Breast epithelium (tissue), 4 donors: ENCODE measurements at regions not wholly inside any gene's neighbourhood (a gene's known extent, or its start where the extent isn't known, plus 50 kb on each side); places are given as distances from the start of the nearest gene placed in this dataset.

Source experiments
- DNase-seq, 2 donors: peaks; one replicate each; pipeline ENCODE4 v3.0.0-alpha.2; 2019; ENCODE audit warnings: low spot score in 2 of 2
- H3K27ac ChIP-seq, 2 donors: fragments of 200-600 bp; sonication (generic) in 1 of 2; one replicate each; pipeline ENCODE4 v1.5.1; 2016 to 2019; ENCODE audit warnings: mild to moderate bottlenecking in 1 of 2
- H3K27me3 ChIP-seq, 2 donors: fragments of 200-600 bp; sonication (generic) in 1 of 2; one replicate each; pipeline versions ENCODE4 v1.5.1 to v1.6.0; 2017 to 2019; ENCODE audit warnings: control low read depth in 1 of 2, mild to moderate bottlenecking in 1 of 2
- H3K36me3 ChIP-seq: fragments of 200-600 bp; one replicate; pipeline ENCODE4 v1.5.1; 2019
- H3K4me1 ChIP-seq, 2 donors: fragments of 200-600 bp; sonication (generic); one replicate each; pipeline ENCODE4 v1.5.1; 2016 to 2019; ENCODE audit warnings: control low read depth in 1 of 2
- H3K4me3 ChIP-seq, 3 donors: fragments of 200-600 bp; sonication (generic); 1 replicate in 2 of 3; 2 replicates in 1 of 3; pipeline ENCODE4 v1.5.1; 2016 to 2019; ENCODE audit warnings: mild to moderate bottlenecking in 3 of 3, moderate library complexity in 2 of 3
- H3K9me3 ChIP-seq, 2 donors: fragments of 200-600 bp; sonication (generic) in 1 of 2; one replicate each; pipeline ENCODE4 v1.5.1; 2016 to 2019; ENCODE audit warnings: control low read depth in 1 of 2
- CTCF ChIP-seq, 3 donors: fragments of 450-650 bp; IDR thresholded peaks; one replicate each; pipeline ENCODE4 v1.5.1; 2016 to 2017; ENCODE audit warnings: antibody characterized with exemption in 3 of 3, mild to moderate bottlenecking in 3 of 3, moderate library complexity in 3 of 3
- POLR2A ChIP-seq: fragments of 450-650 bp; IDR thresholded peaks from one replicate; pipeline ENCODE4 v1.6.1; 2016; ENCODE audit warnings: antibody characterized with exemption, mild to moderate bottlenecking, moderate library complexity
- POLR2AphosphoS5 ChIP-seq, 3 donors: sonication (generic); formaldehyde crosslinking; IDR thresholded peaks; one replicate each; pipeline ENCODE4 v1.6.1; 2017; ENCODE audit warnings: antibody characterized with exemption in 3 of 3
- intact Hi-C: fragments of 100-400 bp; cut with DNase I; formaldehyde crosslinking; loops from one replicate; pipeline ENCODE4 v1.15.1; 2023; ENCODE audit warnings: low total_unique reads

DNA sequence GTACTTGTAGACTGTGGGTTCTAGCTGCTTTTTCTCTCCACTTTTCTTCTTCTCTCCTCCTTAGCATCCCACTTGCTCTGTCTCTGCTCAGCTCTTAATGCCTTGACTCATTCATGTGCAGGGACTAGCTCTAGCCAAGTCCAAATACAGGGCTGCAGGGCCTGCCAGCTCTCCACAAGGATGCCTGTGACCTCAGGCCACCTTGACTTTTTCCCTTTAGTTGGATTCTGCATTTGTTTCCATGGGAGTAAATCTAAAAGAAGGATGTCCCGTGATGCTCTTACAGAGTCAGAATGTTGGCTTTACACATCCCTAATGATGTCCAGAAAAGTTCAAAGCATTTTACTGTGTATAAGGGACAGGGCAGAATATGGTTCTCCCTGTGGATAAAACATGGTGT, 101.8 kb upstream of the PREP start:
- H3K36me3 ChIP-seq = no peaks in the 10 kb centered on the region
- no peak for DNase-seq
- no peaks in the 10 kb centered on the region for H3K9me3 ChIP-seq
- TF ChIP-seq CTCF (IDR thresholded peaks at IDR 0.05) (no peak), POLR2A (no peak), POLR2AphosphoS5 (IDR thresholded peaks at IDR 0.05) (no peak)
- no peaks in the 10 kb centered on the region for H3K27me3 ChIP-seq
- no peak overlapping the region for H3K4me3 ChIP-seq
- H3K4me1 ChIP-seq = no peaks in the 10 kb centered on the region
- no peak overlapping the region for H3K27ac ChIP-seq
- intact Hi-C loops = no loop called here

DNA sequence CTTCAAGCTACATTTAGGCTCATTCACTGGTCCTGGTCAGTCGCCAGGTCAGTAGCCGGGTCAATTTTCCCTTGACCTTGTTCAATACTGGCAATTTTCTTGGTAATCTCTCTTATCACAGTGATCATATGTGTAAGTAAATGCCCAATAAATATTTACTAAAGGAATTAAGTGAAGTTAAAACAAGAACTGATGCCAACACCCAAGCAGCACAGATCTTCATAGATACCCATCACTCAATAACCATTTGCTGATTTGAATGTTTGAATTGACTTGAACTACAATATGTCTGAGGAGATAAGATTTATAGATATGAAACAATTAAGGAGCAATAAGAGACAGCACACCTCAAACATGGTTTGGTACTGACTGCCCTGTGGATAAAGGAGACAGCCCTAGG, 100.8 kb upstream of the PREP start:
- TF ChIP-seq CTCF (IDR thresholded peaks at IDR 0.05) (no peak), POLR2A (no peak), POLR2AphosphoS5 (IDR thresholded peaks at IDR 0.05) (no peak)
- intact Hi-C loops = no loop called here
- Histone ChIP-seq H3K27ac (no peak overlapping the region), H3K36me3 (no peaks in the 10 kb centered on the region), H3K9me3 (no peaks in the 10 kb centered on the region), H3K4me1 (no peaks in the 10 kb centered on the region), H3K27me3 (no peaks in the 10 kb centered on the region), H3K4me3 (no peak overlapping the region)
- no peak for DNase-seq

GRCh38 chr6:105501826-105502344, 99.0 kb upstream of the PREP start:
- no peak for DNase-seq
- no peak overlapping the region for H3K27ac ChIP-seq
- intact Hi-C loops = no loop called here
- no peak overlapping the region for H3K4me3 ChIP-seq
- no peaks in the 10 kb centered on the region for H3K4me1 ChIP-seq
- H3K9me3 ChIP-seq = no peaks in the 10 kb centered on the region
- TF ChIP-seq CTCF (IDR thresholded peaks at IDR 0.05) = no peak
- no peak for TF ChIP-seq POLR2AphosphoS5 (IDR thresholded peaks at IDR 0.05)
- TF ChIP-seq POLR2A = no peak
- H3K27me3 ChIP-seq = no peaks in the 10 kb centered on the region
- H3K36me3 ChIP-seq = no peaks in the 10 kb centered on the region

- no peaks in the 10 kb centered on the region for H3K9me3 ChIP-seq
- no peak for TF ChIP-seq POLR2AphosphoS5 (IDR thresholded peaks at IDR 0.05)
- no peak for TF ChIP-seq POLR2A
- TF ChIP-seq CTCF (IDR thresholded peaks at IDR 0.05) = no peak
- no peak overlapping the region for H3K27ac ChIP-seq
- intact Hi-C loops = no loop called here
- DNase-seq = no peak
- H3K4me1 ChIP-seq = no peaks in the 10 kb centered on the region
- H3K27me3 ChIP-seq = no peaks in the 10 kb centered on the region
- no peaks in the 10 kb centered on the region for H3K36me3 ChIP-seq
- H3K4me3 ChIP-seq = no peak overlapping the region
Observed at GRCh38 chr6:105501246-105501645, 98.4 kb upstream of the PREP start.

DNA sequence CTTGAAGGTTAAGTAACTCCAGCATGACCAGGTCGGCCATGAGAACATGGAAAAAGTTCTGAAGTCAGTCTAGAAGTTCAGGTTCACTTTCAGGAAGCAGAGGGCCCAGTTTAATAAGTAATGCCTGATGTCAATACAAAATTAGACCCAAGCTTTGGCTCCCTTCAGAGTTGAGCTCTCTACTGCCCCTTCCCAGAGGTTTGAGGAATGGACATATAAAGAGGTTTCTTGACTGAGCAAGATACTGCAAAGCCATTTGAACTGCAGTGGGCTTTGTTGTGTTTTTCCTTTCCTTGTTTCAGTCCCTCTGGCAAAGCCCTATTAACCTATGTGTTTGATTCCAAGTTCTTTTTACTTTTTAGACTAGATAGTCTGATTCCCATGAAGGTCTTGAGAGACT, 97.8 kb upstream of the PREP start:
- no peak for TF ChIP-seq CTCF (IDR thresholded peaks at IDR 0.05)
- no peak for TF ChIP-seq POLR2A
- TF ChIP-seq POLR2AphosphoS5 (IDR thresholded peaks at IDR 0.05) = no peak
- no peaks in the 10 kb centered on the region for H3K36me3 ChIP-seq
- intact Hi-C loops = no loop called here
- no peak overlapping the region for H3K4me3 ChIP-seq
- no peaks in the 10 kb centered on the region for H3K9me3 ChIP-seq
- no peaks in the 10 kb centered on the region for H3K27me3 ChIP-seq
- H3K27ac ChIP-seq = no peak overlapping the region
- no peaks in the 10 kb centered on the region for H3K4me1 ChIP-seq
- DNase-seq = no peak
